Ascending aorta (tissue), 2 donors: ENCODE measurements at regions not wholly inside any gene's neighbourhood (a gene's known extent, or its start where the extent isn't known, plus 50 kb on each side); places are given as distances from the start of the nearest gene placed in this dataset.

ENCODE experiments used
- DNase-seq, 2 donors: peaks; one replicate each; pipeline ENCODE4 v3.0.0-alpha.2; 2019; ENCODE audit warnings: low spot score in 2 of 2
- H3K27ac ChIP-seq, 2 donors: fragments of 200-600 bp; sonication (generic); one replicate each; pipeline ENCODE4 v1.5.1; 2016 to 2017; ENCODE audit warnings: mild to moderate bottlenecking in 1 of 2
- H3K27me3 ChIP-seq: fragments of 200-600 bp; sonication (generic); one replicate; pipeline ENCODE4 v1.5.1; 2017
- H3K36me3 ChIP-seq, 2 donors: fragments of 200-600 bp; sonication (generic); one replicate each; pipeline ENCODE4 v1.5.1; 2016
- H3K4me1 ChIP-seq, 2 donors: fragments of 200-600 bp; sonication (generic); one replicate each; pipeline ENCODE4 v1.5.1; 2016 to 2017; ENCODE audit warnings: mild to moderate bottlenecking in 1 of 2
- H3K4me3 ChIP-seq, 2 donors: fragments of 200-600 bp; sonication (generic); one replicate each; pipeline ENCODE4 v1.5.1; 2016 to 2017; ENCODE audit warnings: mild to moderate bottlenecking in 1 of 2
- H3K9me3 ChIP-seq, 2 donors: fragments of 200-600 bp; sonication (generic); one replicate each; pipeline ENCODE4 v1.5.1; 2016
- CTCF ChIP-seq, 3 experiments: fragments of 200-600 bp in 2 of 3; fragments of 450-650 bp in 1 of 3; sonication (generic) in 2 of 3; IDR thresholded peaks; one replicate each; pipeline ENCODE4 v1.5.1; 2016 to 2019; ENCODE audit warnings: antibody characterized with exemption in 3 of 3, mild to moderate bottlenecking in 1 of 3, moderate library complexity in 1 of 3
- intact Hi-C: fragments of 100-400 bp; cut with DNase I; formaldehyde crosslinking; loops from one replicate; pipeline ENCODE4 v1.15.1; 2023

- Histone ChIP-seq H3K27ac (no peak overlapping the region), H3K4me1 (peaks cover 0 to 5% of the 10 kb centered on the region in 2 donors), H3K27me3 (no peaks in the 10 kb centered on the region), H3K4me3 (no peak overlapping the region), H3K9me3 (no peaks in the 10 kb centered on the region), H3K36me3 (no peaks in the 10 kb centered on the region)
- no peak for TF ChIP-seq CTCF (IDR thresholded peaks at IDR 0.05)
- DNase-seq: no peak
- intact Hi-C loops: loop anchor here (5.0 kb wide), 1 partner anchor 45 kb away; no protein-coding TSS in a partner anchor
Observed at GRCh38 chr1:115547696-115548095, 94.1 kb upstream of the VANGL1 start.

GRCh38 chr1:115546846-115547245, 94.9 kb upstream of the VANGL1 start:
- Histone ChIP-seq H3K36me3 (no peaks in the 10 kb centered on the region), H3K27ac (peak overlapping the region; percentile 51 to 62), H3K9me3 (no peaks in the 10 kb centered on the region), H3K4me3 (no peak overlapping the region), H3K4me1 (peaks cover 0 to 5% of the 10 kb centered on the region in 2 donors), H3K27me3 (no peaks in the 10 kb centered on the region)
- DNase-seq: no peak
- intact Hi-C loops: loop anchor here (1.0 to 5.0 kb wide), 2 partner anchors 45 to 408 kb away; no protein-coding TSS in a partner anchor
- no peak for TF ChIP-seq CTCF (IDR thresholded peaks at IDR 0.05)

- intact Hi-C loops: loop anchor here (1.0 to 5.0 kb wide), 2 partner anchors 46 to 407 kb away; no protein-coding TSS in a partner anchor
- no peak overlapping the region for H3K4me3 ChIP-seq
- no peaks in the 10 kb centered on the region for H3K36me3 ChIP-seq
- peak in 2 of 3 experiments; percentile 33 to 62 for TF ChIP-seq CTCF (IDR thresholded peaks at IDR 0.05)
- DNase-seq: peak in 1 of 2 donors; percentile 73
- H3K27me3 ChIP-seq: no peaks in the 10 kb centered on the region
- peak overlapping the region; percentile 51 to 62 for H3K27ac ChIP-seq
- H3K4me1 ChIP-seq: peaks cover 0 to 5% of the 10 kb centered on the region in 2 donors
- H3K9me3 ChIP-seq: no peaks in the 10 kb centered on the region
Observed at GRCh38 chr1:115545791-115546733, 95.7 kb upstream of the VANGL1 start.

- H3K27ac ChIP-seq: peak overlapping the region in 1 of 2 donors; percentile 51
- intact Hi-C loops: loop anchor here (5.0 kb wide), 1 partner anchor 47 kb away; no protein-coding TSS in a partner anchor
- DNase-seq: no peak
Observed at GRCh38 chr1:115545096-115545720, 96.6 kb upstream of the VANGL1 start.

GRCh38 chr1:115544131-115544530, 97.6 kb upstream of the VANGL1 start:
- no peak for DNase-seq
- intact Hi-C loops: no loop called here

More at GRCh38 chr1:115545096-115545720, 96.6 kb upstream of the VANGL1 start:
- no peaks in the 10 kb centered on the region for H3K9me3 ChIP-seq
- no peak overlapping the region for H3K4me3 ChIP-seq
- H3K36me3 ChIP-seq: no peaks in the 10 kb centered on the region
- TF ChIP-seq CTCF (IDR thresholded peaks at IDR 0.05): no peak
- no peaks in the 10 kb centered on the region for H3K27me3 ChIP-seq
- peaks cover 0 to 5% of the 10 kb centered on the region in 2 donors for H3K4me1 ChIP-seq

More at GRCh38 chr1:115544131-115544530, 97.6 kb upstream of the VANGL1 start:
- Histone ChIP-seq H3K4me1 (peaks cover 0 to 5% of the 10 kb centered on the region in 2 donors), H3K27ac (no peak overlapping the region), H3K27me3 (no peaks in the 10 kb centered on the region), H3K36me3 (no peaks in the 10 kb centered on the region), H3K4me3 (no peak overlapping the region), H3K9me3 (no peaks in the 10 kb centered on the region)
- no peak for TF ChIP-seq CTCF (IDR thresholded peaks at IDR 0.05)
